ENCODE measurements at regions not wholly inside any gene's neighbourhood (a gene's known extent, or its start where the extent isn't known, plus 50 kb on each side); places are given as distances from the start of the nearest gene placed in this dataset.
A peak's percentile ranks its signal among the peaks of the same experiment; 100 is the strongest.
"Not testable (repeated sequence)": the region's sequence is repeated elsewhere in the genome, so short reads cannot be mapped to it uniquely, and the experiment has no call there.

DNA sequence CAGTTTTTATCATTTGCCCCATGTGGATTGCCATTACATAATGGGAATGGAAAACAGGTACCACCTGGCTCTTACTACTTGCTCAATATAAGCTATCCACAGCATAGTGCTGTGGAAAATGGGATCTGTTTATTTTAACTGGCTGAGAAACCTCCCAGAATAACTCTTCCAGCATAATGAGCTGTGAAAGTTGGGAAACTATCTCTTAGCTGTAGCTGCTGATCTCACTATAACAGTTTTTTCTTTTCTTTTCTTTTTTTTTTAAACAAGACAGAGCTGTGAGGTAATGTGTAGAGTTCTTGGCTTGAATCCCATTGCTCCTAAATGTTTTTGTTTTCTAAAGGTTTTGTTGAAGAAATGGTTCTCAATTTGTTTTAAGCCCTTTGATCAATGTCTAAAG lies 988.3 kb downstream of the PCDH19 start:
- DNase-seq (ENCODE audit: low spot score) (no peak), ATAC-seq (no peak)

DNA sequence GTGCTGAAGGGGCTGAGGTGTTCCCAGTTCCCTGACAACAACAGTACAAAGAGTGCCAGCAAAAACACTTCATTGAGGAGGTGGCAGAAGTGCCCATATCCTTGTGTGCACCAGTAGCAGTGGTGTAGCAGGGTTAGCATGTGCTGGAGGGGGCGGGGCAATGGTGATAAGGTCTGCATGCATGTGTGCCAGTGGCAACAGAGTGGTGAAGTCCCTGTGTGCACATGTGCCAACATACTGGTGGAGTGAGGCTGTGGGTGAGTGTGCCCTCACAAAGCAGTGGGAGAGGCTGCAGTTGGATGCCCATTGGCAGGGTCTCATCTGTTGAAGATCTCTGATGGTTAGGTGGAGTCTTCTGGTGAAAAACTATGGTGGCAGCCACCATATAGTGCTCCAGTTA lies 994.6 kb downstream of the PCDH19 start:
- no peak for DNase-seq (ENCODE audit: low spot score)
- no peak for ATAC-seq

DNA sequence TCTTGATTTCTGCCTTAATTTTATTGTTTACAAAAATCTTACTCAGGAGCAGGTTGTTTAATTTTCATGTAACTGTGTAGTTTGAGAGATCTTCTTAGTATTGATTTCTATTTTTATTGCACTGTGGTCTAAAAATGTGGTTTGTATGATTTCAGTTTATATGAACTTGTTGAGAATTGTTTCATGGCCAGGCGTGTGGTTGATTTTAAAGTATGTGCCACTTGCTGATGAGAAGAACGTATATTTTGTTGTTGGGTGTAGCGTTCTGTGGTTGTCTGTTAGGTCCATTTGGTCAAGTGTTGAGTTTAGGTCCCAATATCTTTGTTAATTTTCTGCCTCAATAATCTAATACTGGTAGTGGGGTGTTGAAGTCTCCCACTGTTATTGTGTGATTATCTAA lies 996.8 kb downstream of the PCDH19 start:
- ATAC-seq: no peak
- no peak for DNase-seq (ENCODE audit: low spot score)

DNA sequence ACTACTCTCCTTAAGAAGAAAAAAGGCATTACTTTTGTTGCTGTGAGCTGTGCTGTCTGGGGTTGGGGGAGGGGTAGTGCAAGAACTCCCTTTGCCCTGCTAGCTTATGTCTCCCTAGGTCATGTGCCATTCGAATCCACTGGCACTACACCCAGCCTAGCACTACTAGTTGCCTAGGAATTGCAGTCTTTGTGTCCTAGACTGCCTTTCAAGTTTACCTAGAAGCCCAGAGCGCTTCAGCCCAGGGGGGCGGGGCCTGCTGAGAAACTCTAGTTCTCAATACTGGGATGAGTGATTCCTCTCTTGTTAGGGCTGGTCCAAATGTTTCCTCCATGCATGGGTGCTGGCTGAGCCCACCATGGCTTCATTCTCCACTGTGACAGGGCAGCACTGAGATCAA lies 1011.5 kb downstream of the PCDH19 start:
- no peak for ATAC-seq
- no peak for DNase-seq (ENCODE audit: low spot score)

DNA sequence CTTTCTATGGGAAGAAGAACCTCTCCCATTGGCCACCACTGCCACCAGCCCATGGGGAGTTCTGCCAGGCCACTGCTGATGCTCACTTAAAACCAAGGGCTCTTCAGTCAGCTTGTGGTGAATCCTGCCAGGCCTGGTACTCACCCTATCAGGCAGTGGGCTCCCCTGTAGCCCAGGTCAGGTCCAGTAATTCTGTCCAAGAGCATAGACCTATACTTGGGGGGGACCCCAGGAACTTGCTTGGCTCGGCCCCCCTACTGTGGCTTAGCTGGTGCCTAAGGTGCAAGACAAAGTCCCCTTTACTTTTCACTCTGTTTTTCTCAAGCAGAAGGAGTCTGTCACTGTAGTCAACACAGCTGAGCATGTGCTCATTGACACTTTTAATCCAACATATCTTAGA lies 1012.2 kb downstream of the PCDH19 start:
- no peak for ATAC-seq
- DNase-seq (ENCODE audit: low spot score): no peak

DNA sequence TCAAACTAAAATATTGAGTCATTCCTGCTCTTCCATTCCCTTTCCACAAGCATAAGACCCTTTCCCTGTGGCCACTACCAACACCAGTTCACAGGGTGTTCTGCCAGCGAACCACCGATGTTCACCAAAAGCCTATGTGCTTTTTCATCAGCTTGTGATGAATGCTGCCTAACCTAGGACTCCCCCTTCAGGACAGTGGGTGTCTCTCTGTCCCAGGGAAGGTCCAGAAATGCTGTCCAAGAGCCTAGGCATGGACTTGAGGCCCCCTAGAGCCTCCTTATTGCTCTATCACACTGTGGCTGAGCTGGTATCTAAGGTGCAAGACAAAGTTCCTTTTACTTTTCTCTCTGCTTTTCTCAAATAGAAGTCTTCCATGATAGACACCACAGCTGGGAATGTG lies 1015.6 kb downstream of the PCDH19 start:
- DNase-seq (ENCODE audit: low spot score) (no peak), ATAC-seq (peak; percentile 72)

DNA sequence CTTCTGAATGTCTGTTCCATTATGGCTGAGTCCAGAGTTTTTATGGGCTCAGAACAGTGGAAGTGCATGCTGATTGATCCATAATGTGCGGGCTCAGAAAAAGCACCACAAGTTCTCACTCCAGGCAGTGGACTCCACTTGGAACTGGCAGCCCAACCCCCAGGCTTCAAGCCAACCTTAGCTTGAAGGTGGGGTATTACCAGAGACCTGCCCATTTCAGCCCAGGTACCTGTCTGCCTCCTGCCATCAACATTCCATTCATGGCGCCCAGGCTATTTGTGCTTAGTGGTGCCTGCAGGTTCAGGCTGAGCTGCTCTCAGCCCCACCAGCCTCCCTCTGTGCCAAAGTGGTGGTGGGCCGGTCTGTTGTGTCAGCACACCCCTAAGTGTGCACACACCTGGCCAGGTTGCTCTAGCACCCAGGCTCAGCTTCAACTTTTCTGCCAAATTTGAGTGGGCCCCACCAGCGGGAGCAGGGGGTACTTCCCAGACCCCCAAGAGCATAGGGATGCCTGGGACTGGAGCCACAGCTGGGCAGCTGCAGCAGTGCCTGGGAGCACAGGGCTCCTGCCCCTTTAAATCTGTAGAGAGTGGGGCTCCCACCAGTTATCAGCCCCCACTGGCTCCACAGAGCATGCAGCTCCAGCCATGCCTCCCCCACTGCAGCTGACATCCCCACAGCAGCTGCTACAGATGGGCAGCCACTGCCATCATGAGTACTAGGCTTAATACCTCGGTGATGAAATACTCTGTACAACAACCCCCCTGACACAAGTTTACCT lies 1025.3 kb downstream of the PCDH19 start:
- no peak for DNase-seq (ENCODE audit: low spot score)

DNA sequence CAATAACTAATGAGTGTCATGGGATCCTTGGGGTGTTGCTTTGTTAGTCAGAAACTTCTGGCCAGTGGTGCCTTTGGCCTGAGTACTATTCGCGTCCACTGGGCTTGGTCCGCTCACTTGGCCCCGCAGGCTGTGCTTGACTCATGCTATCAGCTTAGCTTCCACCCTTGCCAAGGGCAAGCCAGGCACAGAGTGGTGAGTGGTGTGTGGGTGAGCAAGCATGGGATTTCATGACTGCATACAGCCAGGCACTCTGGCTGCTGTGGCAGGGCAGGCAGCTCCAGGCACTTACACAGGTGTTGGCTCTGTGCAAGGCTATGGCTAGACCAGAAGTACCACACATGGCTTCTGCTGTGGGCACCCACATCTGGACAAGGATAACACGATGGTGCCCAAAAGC lies 1026.3 kb downstream of the PCDH19 start:
- no peak for DNase-seq (ENCODE audit: low spot score)
- ATAC-seq: no peak

More for the DNA sequence above, 1025.3 kb downstream of the PCDH19 start:
- ATAC-seq: no peak

DNA sequence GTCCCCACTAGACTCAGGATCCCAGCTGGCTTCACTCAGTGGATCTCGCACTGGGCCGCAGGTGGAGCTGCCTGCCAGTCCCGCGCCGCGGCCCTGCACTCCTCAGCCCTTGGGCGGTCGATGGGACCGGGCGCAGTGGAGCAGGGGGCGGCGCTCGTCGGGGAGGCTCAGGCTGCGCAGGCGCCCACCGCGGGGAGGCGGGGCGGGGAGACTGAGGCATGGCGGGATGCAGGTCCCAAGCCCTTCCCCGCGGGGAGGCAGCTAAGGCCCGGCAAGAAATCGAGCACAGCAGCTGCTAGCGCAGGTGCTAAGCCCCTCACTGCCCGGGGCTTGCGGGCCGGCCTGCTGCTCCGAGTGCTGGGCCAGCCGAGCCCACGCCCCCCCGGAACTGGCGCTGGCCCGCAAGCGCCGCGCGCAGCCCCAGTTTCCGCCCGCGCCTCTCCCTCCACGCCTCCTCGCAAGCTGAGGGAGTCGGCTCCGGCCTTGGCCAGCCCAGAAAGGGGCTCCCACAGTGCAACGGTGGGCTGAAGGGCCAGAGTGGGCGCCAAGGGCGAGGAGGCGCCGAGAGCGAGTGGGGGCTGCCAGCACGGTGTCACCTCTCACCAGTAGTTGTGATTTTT lies 1038.0 kb downstream of the PCDH19 start:
- ATAC-seq: no peak
- DNase-seq (ENCODE audit: low spot score): no peak

DNA sequence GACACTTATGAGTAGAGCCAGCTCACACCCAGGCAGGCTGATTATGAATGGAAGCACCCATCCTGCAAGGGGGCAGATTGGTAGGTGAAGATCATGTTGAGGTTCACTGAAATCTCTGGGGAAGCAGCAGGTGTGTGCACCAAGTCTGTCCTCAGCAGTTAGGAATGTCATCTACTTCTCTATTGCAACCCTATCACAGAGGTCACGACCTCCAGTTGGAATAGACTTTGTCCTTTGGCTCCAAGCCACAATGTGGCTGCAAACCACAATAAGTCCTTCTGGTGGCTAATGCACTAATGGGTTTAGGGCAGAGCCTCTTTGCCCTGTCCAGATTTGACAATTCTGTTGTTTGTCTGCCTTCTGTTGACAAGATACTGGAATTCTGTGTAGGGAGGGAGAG lies 1056.7 kb downstream of the PCDH19 start:
- DNase-seq (ENCODE audit: low spot score): peak; percentile 65
- ATAC-seq: peak; percentile 99

DNA sequence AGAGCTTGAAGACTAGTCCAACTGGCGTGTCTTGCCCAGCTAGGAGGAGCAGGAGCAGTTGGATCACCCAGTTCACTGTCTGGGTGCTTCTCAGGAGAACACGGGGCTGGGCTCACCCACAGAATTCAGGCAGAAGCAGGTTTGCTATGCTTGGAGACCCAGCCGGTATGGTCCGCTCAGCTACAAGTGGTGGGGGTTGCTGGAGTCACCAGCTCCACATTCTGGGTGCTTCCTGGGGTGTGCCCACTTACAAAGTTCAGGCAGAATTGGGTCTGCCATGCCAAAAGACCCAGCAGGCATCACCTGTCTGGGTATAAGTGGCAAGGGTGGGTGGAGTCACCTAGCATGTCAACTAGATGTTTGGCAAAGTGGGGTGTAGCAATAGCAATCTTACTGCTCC lies 1061.8 kb downstream of the PCDH19 start:
- DNase-seq (ENCODE audit: low spot score): no peak
- no peak for ATAC-seq

DNA sequence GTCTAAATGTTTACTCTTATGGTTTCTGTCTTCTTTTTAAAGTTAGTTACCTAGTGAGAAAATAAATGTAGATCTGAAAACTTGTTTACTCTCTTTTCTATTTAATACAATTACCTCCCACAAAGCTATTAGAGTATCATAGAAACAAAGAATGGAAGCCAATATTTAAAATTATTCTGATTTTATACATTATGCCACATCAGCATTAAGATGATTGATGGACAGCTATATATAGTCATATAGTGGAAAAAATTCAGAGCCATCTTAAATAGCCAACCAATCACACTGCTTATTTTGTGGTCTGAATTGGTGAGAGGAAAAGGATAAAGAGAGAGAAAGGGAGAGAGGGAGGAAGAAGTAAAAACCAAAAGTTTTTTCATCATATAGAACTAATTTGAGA lies 1101.8 kb downstream of the PCDH19 start:
- DNase-seq (ENCODE audit: low spot score): no peak
- ATAC-seq: no peak

DNA sequence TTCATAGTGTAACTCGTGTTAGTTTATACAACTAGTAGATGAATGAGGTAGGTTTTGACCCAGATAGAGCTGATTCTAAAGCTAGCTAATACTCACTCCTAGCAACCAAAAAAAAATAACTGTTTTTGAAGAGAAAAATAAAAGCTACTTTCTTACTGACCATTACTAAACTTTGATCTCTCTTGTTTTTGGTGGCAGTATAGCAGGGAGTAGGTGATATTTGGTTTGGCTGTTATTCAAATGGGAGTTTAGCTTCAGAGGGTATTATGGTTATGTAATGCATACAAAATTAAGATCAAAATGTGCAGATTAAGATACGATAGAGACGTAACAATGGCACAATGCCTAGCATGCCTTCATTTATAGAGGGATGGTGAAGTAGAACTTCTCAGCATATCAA lies 1104.5 kb downstream of the PCDH19 start:
- ATAC-seq: peak; percentile 62

DNA sequence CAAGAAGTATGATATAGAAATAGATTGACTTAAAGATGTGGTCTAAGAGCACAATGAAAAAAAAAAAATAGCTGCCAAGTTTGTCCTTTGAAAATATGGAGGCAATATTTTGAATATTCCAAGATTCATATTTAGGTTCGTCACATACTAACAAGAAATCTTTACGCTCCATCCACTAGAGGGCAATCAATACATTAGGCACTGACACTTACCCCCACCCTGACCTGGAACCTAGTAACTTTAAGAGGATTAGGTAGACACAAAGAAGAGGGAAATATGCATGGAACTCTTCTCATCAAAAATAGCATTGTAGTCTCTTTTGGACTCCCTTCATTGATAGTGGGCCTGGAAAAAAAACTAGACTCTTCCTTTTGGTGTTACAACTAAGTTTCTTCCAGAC lies 1108.1 kb downstream of the PCDH19 start:
- ATAC-seq (peak; percentile 69), DNase-seq (ENCODE audit: low spot score) (no peak)

More for the DNA sequence above, 1104.5 kb downstream of the PCDH19 start:
- DNase-seq (ENCODE audit: low spot score): no peak

DNA sequence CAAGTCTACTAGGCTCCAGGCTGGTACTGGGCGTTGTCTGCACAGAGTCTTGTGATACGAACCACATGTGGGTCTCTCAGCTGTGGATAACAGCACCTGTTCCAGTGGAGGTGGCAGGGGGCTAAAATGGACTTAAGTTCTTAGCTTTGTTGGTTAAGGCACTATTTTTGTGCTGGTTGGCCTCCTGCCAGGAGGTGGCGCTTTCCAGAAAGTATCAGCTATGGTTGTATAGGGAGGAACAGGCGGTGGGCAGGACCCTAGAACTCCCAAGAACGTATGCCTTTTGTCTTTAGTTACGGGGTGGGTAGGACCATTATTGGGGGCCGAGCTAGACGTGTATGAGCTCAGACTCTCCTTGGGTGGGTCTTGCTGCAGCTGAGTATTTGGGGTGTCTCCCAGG lies 1138.4 kb downstream of the PCDH19 start:
- DNase-seq (ENCODE audit: low spot score) (no peak), ATAC-seq (no peak)

DNA sequence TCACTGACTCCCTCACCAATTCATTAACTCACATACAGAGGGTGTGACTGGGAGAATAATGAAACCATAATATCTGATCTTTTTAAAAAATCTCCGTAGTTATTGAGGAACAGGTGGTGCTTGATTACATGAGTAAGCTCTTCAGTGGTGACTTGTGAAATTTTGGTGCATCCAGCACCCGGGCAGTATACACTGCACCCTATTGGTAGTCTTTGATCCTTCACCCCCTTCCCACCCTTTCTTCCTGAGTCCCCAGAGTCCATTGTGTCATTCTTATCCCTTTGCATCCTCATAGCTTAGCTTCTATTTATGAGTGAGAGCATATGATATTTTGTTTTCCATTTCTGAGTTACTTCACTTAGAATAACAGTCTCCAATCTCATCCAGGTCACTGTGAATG lies 1143.8 kb downstream of the PCDH19 start:
- no peak for ATAC-seq
- no peak for DNase-seq (ENCODE audit: low spot score)

DNA sequence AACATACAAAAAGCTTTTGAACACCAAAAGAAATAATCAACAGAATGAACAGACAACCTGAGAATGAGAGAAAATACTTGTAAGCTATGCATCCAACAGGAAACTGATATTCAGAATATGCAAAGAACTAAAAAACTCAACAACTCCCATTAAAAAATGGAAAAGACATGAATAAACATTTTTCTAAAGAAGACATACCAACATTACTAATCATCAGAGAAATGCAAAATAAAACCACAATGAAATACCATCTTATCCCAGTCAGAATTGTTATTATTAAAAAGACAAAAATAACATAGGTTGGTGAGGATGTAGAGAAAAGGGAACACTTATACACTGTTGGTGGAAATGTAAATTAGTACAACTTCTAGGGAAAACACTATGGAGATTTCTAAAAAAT lies 1161.9 kb downstream of the PCDH19 start:
- ATAC-seq: no peak

DNA sequence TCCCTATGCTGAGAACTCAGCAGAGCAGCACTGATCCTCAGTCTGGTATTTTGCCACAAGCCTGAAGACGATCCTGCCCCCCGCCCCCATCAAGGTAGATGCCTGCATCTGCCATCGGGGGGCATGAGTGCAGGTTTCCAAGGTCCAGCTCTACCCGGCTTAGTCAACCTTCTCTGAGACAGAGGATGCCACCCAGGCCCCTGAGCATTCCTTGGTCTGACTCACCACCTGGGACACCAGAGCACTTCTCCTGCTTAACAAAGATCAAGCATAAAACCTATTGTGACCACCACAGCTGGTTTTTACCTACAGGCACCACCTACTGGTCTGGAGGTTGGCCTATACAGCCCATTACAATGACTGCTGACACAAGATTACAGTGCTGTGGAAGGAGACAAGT lies 1168.1 kb downstream of the PCDH19 start:
- DNase-seq (ENCODE audit: low spot score): no peak

More for the DNA sequence above, 1161.9 kb downstream of the PCDH19 start:
- DNase-seq (ENCODE audit: low spot score): no peak

DNA sequence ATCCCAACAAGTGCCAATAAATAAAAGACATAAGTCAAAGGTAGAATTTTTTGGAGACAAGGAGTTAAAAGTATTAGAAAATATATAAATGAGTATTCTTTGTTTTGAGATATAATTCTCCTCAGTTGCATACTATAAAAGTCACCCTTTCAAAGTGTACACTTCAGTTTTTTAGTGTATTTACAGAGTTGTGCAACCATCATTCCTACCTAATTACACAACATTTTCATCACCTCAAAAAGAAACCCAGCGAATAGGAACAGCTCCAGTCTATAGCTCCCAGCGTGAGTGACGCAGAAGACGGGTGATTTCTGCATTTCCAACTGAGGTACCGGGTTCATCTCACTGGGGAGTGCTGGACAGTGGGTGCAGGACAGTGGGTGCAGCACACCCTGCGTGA lies 1175.7 kb downstream of the PCDH19 start:
- ATAC-seq; DNase-seq (ENCODE audit: low spot score): not testable (repeated sequence)

More for the DNA sequence above, 1168.1 kb downstream of the PCDH19 start:
- no peak for ATAC-seq

DNA sequence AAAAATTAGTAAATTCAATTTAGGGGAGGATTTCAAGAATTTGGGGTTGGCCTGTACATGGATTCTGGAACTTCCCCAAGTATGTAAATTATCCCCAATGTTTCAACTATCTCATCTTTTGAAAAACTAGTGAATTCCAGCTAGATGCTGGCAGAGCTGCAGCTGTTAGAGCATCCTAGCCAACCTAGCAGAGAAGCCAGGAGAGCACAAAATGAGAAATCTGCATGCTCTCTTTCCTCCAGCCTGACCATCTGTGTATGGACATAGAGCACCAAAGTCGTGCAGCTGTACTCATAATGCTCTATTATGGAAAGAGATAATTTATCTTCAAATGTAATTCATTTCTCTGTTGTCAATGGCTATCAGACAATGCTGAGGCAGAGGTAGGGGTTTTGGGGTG lies 1217.7 kb downstream of the PCDH19 start:
- DNase-seq (ENCODE audit: low spot score): no peak
- no peak for ATAC-seq

DNA sequence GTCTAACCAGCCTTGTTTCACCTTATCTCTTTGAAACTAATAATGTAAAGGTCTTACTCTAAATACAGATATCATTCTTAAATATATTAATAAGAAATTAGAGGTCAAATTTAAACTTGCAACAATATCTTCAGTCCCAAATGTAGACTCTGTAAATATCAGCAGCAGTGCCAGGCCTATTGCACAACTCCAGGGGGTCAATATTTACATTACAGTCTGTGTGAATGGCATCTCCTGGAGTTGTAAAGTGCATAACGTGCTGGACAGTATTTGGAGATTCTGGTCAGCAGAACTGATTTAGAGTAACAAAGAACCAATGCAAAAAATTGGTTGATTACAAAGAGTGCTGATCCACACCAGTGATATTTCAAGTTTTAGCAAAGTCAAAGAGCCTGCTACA lies 1225.9 kb downstream of the PCDH19 start:
- DNase-seq (ENCODE audit: low spot score) (peak; percentile 72), ATAC-seq (peak; percentile 82)

DNA sequence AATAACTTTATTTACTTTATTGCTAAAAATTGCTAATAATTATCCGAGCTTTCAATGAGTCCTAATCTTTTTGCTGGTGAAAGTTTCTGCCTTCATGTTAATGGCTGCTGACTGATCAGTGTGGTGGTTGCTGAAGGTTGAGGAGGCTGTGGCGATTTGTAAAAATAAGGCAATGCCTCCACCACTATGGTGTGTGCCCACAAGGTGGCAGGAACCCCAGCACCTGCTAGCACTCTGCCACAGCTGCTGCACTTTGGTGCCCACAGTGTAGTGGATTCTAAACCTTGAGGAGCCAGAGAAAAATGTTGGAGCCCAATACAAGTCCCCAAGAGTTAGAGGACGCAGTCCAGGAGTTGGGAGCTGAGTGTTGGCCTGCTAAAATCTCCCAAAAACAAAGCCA lies 1237.1 kb downstream of the PCDH19 start:
- peak; percentile 73 for ATAC-seq
- DNase-seq (ENCODE audit: low spot score): no peak

DNA sequence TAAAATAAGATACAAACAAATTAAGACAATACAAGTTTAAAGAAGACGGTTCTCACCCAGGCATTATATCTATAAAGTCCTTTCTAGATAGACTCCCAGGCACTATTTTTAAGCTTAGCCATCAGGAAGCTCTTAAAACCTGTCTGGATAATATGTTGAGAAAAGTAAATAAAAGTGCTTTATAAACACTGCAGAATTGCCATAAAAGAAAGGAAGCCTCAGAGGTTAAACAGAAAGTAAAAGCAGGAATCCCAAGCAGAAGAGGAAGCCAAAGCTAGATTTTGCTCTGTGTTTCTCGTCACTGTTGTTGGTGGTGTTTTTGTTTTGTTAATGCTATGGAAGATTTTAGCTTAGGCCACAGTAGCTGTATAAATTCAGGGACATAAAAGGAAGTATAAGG lies 1267.3 kb downstream of the PCDH19 start:
- ATAC-seq (peak; percentile 42), DNase-seq (ENCODE audit: low spot score) (no peak)
